H9 (cell line): ENCODE measurements at regions not wholly inside any gene's neighbourhood (a gene's known extent, or its start where the extent isn't known, plus 50 kb on each side); places are given as distances from the start of the nearest gene placed in this dataset.

Source experiments
- DNase-seq: peaks from one replicate; pipeline ENCODE4 v3.0.0-alpha.2; 2017
- H2AFZ ChIP-seq: one replicate; pipeline ENCODE4 v1.6.1; 2013; ENCODE audit warnings: mild to moderate bottlenecking, low read length, control low read depth, moderate library complexity
- H2AK5ac ChIP-seq: 2 replicates; pipeline ENCODE4 v1.6.1; 2013; ENCODE audit warnings: low read length, control low read depth, mixed read lengths; ENCODE audit not compliant: insufficient read length
- H2BK120ac ChIP-seq: one replicate; pipeline ENCODE4 v1.6.1; 2013; ENCODE audit warnings: low read depth, mild to moderate bottlenecking, low read length, control low read depth, inconsistent platforms; ENCODE audit not compliant: poor library complexity, severe bottlenecking
- H2BK12ac ChIP-seq: 2 replicates; pipeline ENCODE4 v1.6.1; 2013; ENCODE audit warnings: low read length, control low read depth, mixed read lengths, low read depth; ENCODE audit not compliant: insufficient read length
- H2BK15ac ChIP-seq: 2 replicates; pipeline ENCODE4 v1.6.1; 2013; ENCODE audit warnings: low read depth, low read length, control low read depth
- H2BK20ac ChIP-seq: one replicate; pipeline ENCODE4 v1.6.1; 2013; ENCODE audit warnings: low read depth, mild to moderate bottlenecking, low read length, control low read depth, inconsistent platforms; ENCODE audit not compliant: poor library complexity, severe bottlenecking
- H2BK5ac ChIP-seq: 2 replicates; pipeline ENCODE4 v1.6.1; 2013; ENCODE audit warnings: low read length, control low read depth, mixed read lengths; ENCODE audit not compliant: insufficient read length
- H3K14ac ChIP-seq: 2 replicates; pipeline ENCODE4 v1.6.1; 2013; ENCODE audit warnings: low read length, control low read depth; ENCODE audit not compliant: insufficient read depth
- H3K18ac ChIP-seq: 2 replicates; pipeline ENCODE4 v1.6.1; 2013; ENCODE audit warnings: low read depth, mild to moderate bottlenecking, mixed read lengths, low read length, control low read depth; ENCODE audit not compliant: insufficient read length
- H3K23ac ChIP-seq: 2 replicates; pipeline ENCODE4 v1.6.1; 2013; ENCODE audit warnings: low read length, control low read depth, mixed read lengths, low read depth; ENCODE audit not compliant: insufficient read length
- H3K23me2 ChIP-seq: 2 replicates; pipeline ENCODE4 v1.6.1; 2013; ENCODE audit warnings: low read depth, mild to moderate bottlenecking, mixed read lengths, low read length, control low read depth; ENCODE audit not compliant: insufficient read length, poor library complexity, severe bottlenecking
- H3K27ac ChIP-seq: 2 replicates; pipeline ENCODE4 v1.5.1; 2013; ENCODE audit warnings: low read length, control low read depth, mixed read lengths, low read depth; ENCODE audit not compliant: insufficient read length
- H3K27me3 ChIP-seq: 2 replicates; pipeline ENCODE4 v1.6.1; 2013; ENCODE audit warnings: low read length, control low read depth, inconsistent platforms; ENCODE audit not compliant: insufficient read depth
- H3K4ac ChIP-seq: 2 replicates; pipeline ENCODE4 v1.6.1; 2013; ENCODE audit warnings: low read depth, mild to moderate bottlenecking, control low read depth, inconsistent platforms, low read length, moderate library complexity
- H3K4me1 ChIP-seq: 2 replicates; pipeline ENCODE4 v1.6.1; 2013; ENCODE audit warnings: low read length, control low read depth, inconsistent platforms; ENCODE audit not compliant: insufficient read depth
- H3K4me2 ChIP-seq: 2 replicates; pipeline ENCODE4 v1.6.1; 2013; ENCODE audit warnings: low read length, control low read depth, mixed read lengths; ENCODE audit not compliant: insufficient read length, insufficient read depth
- H3K56ac ChIP-seq: 2 replicates; pipeline ENCODE4 v1.6.1; 2013; ENCODE audit warnings: low read depth, mild to moderate bottlenecking, mixed read lengths, low read length, control low read depth; ENCODE audit not compliant: insufficient read length
- H3K79me1 ChIP-seq: 2 replicates; pipeline ENCODE4 v1.6.1; 2013; ENCODE audit warnings: low read depth, mild to moderate bottlenecking, moderate library complexity, low read length, control low read depth, inconsistent platforms; ENCODE audit not compliant: insufficient read depth, poor library complexity, severe bottlenecking
- H3K79me2 ChIP-seq: 2 replicates; pipeline ENCODE4 v1.6.1; 2013; ENCODE audit warnings: low read length, control low read depth, inconsistent platforms; ENCODE audit not compliant: insufficient read depth
- H3K9ac ChIP-seq: 2 replicates; pipeline ENCODE4 v1.6.1; 2013; ENCODE audit warnings: low read length, control low read depth, mixed read lengths; ENCODE audit not compliant: insufficient read length; ENCODE audit errors: extremely low read depth
- H3K9me3 ChIP-seq: one replicate; pipeline ENCODE4 v1.6.1; 2013; ENCODE audit warnings: low read depth, low read length, inconsistent platforms; ENCODE audit not compliant: control insufficient read depth
- H3T11ph ChIP-seq: one replicate; pipeline ENCODE4 v1.6.1; 2013; ENCODE audit warnings: mild to moderate bottlenecking, low read length, control low read depth, inconsistent platforms
- H4K20me1 ChIP-seq: one replicate; pipeline ENCODE4 v1.6.1; 2013; ENCODE audit not compliant: control insufficient read depth, insufficient read length, insufficient read depth
- H4K5ac ChIP-seq: 2 replicates; pipeline ENCODE4 v1.6.1; 2013; ENCODE audit warnings: low read depth, mild to moderate bottlenecking, mixed read lengths, low read length, control low read depth; ENCODE audit not compliant: insufficient read length
- H4K8ac ChIP-seq: replicated peaks from 2 replicates; pipeline ENCODE4 v1.6.1; 2013; ENCODE audit warnings: low read length, control low read depth, mixed read lengths, low read depth; ENCODE audit not compliant: insufficient read length
- H4K91ac ChIP-seq: 2 replicates; pipeline ENCODE4 v1.6.1; 2013; ENCODE audit warnings: low read depth, mild to moderate bottlenecking, moderate library complexity, mixed read lengths, low read length, control low read depth; ENCODE audit not compliant: insufficient read length
- H3K27ac Mint-ChIP-seq, 3 experiments: 2 replicates in 2 of 3; 3 replicates in 1 of 3; pipeline ENCODE4 v1.8.0; 2020 to 2021; ENCODE audit warnings: mixed read lengths in 3 of 3, mild to moderate bottlenecking in 1 of 3, moderate library complexity in 1 of 3
- H3K27me3 Mint-ChIP-seq: 2 replicates; pipeline ENCODE4 v1.8.0; 2021; ENCODE audit warnings: low read depth, mild to moderate bottlenecking, moderate library complexity, mixed read lengths
- H3K36me3 Mint-ChIP-seq, 3 experiments: 2 replicates in 2 of 3; 3 replicates in 1 of 3; pipeline ENCODE4 v1.8.0; 2020 to 2021; ENCODE audit warnings: low read depth in 3 of 3, mixed read lengths in 3 of 3; ENCODE audit not compliant: insufficient read depth in 1 of 3
- H3K4me1 Mint-ChIP-seq, 2 experiments: 2 replicates each; pipeline ENCODE4 v1.8.0; 2020; ENCODE audit warnings: mixed read lengths in 2 of 2
- H3K4me3 Mint-ChIP-seq, 2 experiments: 2 replicates in 1 of 2; 3 replicates in 1 of 2; pipeline ENCODE4 v1.8.0; 2020 to 2021; ENCODE audit warnings: mild to moderate bottlenecking in 2 of 2, mixed read lengths in 2 of 2, moderate library complexity in 1 of 2
- H3K9me3 Mint-ChIP-seq, 2 experiments: 2 replicates in 1 of 2; 3 replicates in 1 of 2; pipeline ENCODE4 v1.8.0; 2020; ENCODE audit warnings: mild to moderate bottlenecking in 2 of 2, mixed read lengths in 2 of 2, moderate library complexity in 1 of 2
- CTCF ChIP-seq: fragments of 200-600 bp; sonication (generic); conservative IDR thresholded peaks from 3 replicates; pipeline ENCODE4 v1.8.0; 2021; ENCODE audit warnings: antibody characterized with exemption, mild to moderate bottlenecking

GRCh38 chr20:11344939-11345338 is 572.8 kb upstream of the BTBD3 start:
- H3K56ac ChIP-seq = no peak overlapping the region
- no peaks in the 10 kb centered on the region for H3K79me2 ChIP-seq
- no peak overlapping the region for H2BK120ac ChIP-seq
- H4K20me1 ChIP-seq = no peaks in the 10 kb centered on the region
- H4K91ac ChIP-seq = no peak overlapping the region
- no peaks in the 10 kb centered on the region for H3K27me3 Mint-ChIP-seq
- no peak overlapping the region for H3K4ac ChIP-seq
- no peak overlapping the region for H2AK5ac ChIP-seq
- H2BK20ac ChIP-seq = no peak overlapping the region
- DNase-seq = no peak
- H3K4me2 ChIP-seq = no peak overlapping the region
- no peak overlapping the region for H3K18ac ChIP-seq
- H3K23ac ChIP-seq = no peak overlapping the region
- H3K27ac Mint-ChIP-seq = no peak overlapping the region
- no peak overlapping the region for H3K14ac ChIP-seq
- H3K4me1 Mint-ChIP-seq = no peaks in the 10 kb centered on the region
- no peak overlapping the region for H2AFZ ChIP-seq
- no peaks in the 10 kb centered on the region for H3K79me1 ChIP-seq
- H3K36me3 Mint-ChIP-seq = peaks cover 2 to 10% (median 6%) of the 10 kb centered on the region in 3 experiments; a peak in 6 of 7 replicates
- H2BK15ac ChIP-seq = no peak overlapping the region
- no peaks in the 10 kb centered on the region for H3K23me2 ChIP-seq
- no peak overlapping the region for H3K27ac ChIP-seq
- H4K5ac ChIP-seq = no peak overlapping the region
- no peaks in the 10 kb centered on the region for H3K4me1 ChIP-seq
- no peak overlapping the region for H2BK12ac ChIP-seq
- no peak overlapping the region for H2BK5ac ChIP-seq
- H3K4me3 Mint-ChIP-seq = no peak overlapping the region
- H3K9me3 Mint-ChIP-seq = peaks cover 5 to 6% of the 10 kb centered on the region in 2 experiments; a peak in 4 of 5 replicates
- H3K27me3 ChIP-seq = no peaks in the 10 kb centered on the region
- no peak overlapping the region for H3K9ac ChIP-seq
- H4K8ac ChIP-seq = no peak overlapping the region
- no peaks in the 10 kb centered on the region for H3K9me3 ChIP-seq
- no peak overlapping the region for H3T11ph ChIP-seq
- TF ChIP-seq CTCF = no peak
